ENCODE measurements at regions not wholly inside any gene's neighbourhood (a gene's known extent, or its start where the extent isn't known, plus 50 kb on each side); places are given as distances from the start of the nearest gene placed in this dataset.

DNA sequence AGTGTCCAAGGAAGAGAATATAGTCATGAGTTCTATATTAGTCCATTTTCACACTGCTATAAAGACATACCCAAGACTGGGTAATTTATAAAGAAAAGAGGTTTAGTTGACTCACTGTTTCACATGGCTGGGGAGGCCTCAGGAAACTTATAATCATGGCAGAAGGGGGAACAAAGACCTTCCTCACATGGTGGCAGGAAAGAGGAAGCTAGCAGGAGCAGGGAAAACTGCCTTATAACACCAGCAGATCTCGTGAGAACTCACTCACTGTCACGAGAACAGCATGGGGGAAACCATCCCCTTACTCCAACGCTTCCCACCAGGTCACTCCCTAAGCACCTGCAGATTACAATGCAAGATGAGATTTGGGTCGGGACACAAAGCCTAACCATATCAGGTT, 139.0 kb upstream of the ZNF438 start:
- TF ChIP-seq, protein P1, sequence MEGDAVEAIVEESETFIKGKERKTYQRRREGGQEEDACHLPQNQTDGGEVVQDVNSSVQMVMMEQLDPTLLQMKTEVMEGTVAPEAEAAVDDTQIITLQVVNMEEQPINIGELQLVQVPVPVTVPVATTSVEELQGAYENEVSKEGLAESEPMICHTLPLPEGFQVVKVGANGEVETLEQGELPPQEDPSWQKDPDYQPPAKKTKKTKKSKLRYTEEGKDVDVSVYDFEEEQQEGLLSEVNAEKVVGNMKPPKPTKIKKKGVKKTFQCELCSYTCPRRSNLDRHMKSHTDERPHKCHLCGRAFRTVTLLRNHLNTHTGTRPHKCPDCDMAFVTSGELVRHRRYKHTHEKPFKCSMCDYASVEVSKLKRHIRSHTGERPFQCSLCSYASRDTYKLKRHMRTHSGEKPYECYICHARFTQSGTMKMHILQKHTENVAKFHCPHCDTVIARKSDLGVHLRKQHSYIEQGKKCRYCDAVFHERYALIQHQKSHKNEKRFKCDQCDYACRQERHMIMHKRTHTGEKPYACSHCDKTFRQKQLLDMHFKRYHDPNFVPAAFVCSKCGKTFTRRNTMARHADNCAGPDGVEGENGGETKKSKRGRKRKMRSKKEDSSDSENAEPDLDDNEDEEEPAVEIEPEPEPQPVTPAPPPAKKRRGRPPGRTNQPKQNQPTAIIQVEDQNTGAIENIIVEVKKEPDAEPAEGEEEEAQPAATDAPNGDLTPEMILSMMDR (conservative IDR thresholded peaks at IDR 0.05; ENCODE audit: low read depth in 2 of 2) = no peak
- no peak for TF ChIP-seq POLR2AphosphoS5 (IDR thresholded peaks at IDR 0.05; ENCODE audit: low read depth)
- no peak for TF ChIP-seq EZH2phosphoT487 (IDR thresholded peaks at IDR 0.05; ENCODE audit: unreplicated experiment)
- TF ChIP-seq, protein P2, sequence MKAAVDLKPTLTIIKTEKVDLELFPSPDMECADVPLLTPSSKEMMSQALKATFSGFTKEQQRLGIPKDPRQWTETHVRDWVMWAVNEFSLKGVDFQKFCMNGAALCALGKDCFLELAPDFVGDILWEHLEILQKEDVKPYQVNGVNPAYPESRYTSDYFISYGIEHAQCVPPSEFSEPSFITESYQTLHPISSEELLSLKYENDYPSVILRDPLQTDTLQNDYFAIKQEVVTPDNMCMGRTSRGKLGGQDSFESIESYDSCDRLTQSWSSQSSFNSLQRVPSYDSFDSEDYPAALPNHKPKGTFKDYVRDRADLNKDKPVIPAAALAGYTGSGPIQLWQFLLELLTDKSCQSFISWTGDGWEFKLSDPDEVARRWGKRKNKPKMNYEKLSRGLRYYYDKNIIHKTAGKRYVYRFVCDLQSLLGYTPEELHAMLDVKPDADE (IDR thresholded peaks at IDR 0.05) = no peak
- TF ChIP-seq CREB1 (CRISPR knock-in tag; IDR thresholded peaks at IDR 0.05; ENCODE audit: low read depth) = no peak
- TF ChIP-seq EZH2 (IDR thresholded peaks at IDR 0.05; ENCODE audit: low read depth, unreplicated experiment) = no peak
